ENCODE measurements at regions not wholly inside any gene's neighbourhood (a gene's known extent, or its start where the extent isn't known, plus 50 kb on each side); places are given as distances from the start of the nearest gene placed in this dataset.

GRCh38 chr14:54182419-54183045, 214.3 kb upstream of the CDKN3 start:
- TF ChIP-seq POLR2A (IDR thresholded peaks at IDR 0.05) = no peak
- no peak for TF ChIP-seq CTCF (IDR thresholded peaks at IDR 0.05)
